ENCODE measurements at regions not wholly inside any gene's neighbourhood (a gene's known extent, or its start where the extent isn't known, plus 50 kb on each side); places are given as distances from the start of the nearest gene placed in this dataset.

DNA sequence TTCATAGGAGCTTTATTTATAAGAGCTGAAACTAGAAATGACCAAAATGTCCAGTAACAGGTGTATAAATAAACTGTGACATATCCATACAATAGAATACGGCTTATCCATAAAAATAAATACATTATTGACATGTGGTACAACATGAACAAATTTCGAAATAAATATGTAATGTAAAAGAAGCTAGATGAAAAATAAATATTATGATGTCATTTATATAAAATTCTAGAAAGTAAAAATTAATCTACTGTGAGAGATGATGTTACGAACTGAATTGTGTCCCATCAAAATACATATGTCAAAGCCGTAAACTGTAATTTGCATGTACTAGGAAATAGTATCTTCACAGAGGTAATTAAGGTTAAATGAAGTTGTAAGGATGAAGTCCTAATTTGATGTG, 1104.9 kb downstream of the NSUN3 start:
- peaks cover 9% of the 10 kb centered on the region for H3K9me3 ChIP-seq (replicated peaks)
- no peak overlapping the region for H3K4me3 ChIP-seq
- TF ChIP-seq, protein P1, sequence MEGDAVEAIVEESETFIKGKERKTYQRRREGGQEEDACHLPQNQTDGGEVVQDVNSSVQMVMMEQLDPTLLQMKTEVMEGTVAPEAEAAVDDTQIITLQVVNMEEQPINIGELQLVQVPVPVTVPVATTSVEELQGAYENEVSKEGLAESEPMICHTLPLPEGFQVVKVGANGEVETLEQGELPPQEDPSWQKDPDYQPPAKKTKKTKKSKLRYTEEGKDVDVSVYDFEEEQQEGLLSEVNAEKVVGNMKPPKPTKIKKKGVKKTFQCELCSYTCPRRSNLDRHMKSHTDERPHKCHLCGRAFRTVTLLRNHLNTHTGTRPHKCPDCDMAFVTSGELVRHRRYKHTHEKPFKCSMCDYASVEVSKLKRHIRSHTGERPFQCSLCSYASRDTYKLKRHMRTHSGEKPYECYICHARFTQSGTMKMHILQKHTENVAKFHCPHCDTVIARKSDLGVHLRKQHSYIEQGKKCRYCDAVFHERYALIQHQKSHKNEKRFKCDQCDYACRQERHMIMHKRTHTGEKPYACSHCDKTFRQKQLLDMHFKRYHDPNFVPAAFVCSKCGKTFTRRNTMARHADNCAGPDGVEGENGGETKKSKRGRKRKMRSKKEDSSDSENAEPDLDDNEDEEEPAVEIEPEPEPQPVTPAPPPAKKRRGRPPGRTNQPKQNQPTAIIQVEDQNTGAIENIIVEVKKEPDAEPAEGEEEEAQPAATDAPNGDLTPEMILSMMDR (IDR thresholded peaks at IDR 0.05; ENCODE audit: borderline replicate concordance), result no peak
- H3K27me3 ChIP-seq (ENCODE audit: low read depth), result no peaks in the 10 kb centered on the region
- no peaks in the 10 kb centered on the region for H3K36me3 ChIP-seq
- DNase-seq, result no peak
- intact Hi-C loops (cut with micrococcal nuclease), result no loop called here
- no peaks in the 10 kb centered on the region for H3K4me1 ChIP-seq
- H3K27ac ChIP-seq (replicated peaks), result no peak overlapping the region

DNA sequence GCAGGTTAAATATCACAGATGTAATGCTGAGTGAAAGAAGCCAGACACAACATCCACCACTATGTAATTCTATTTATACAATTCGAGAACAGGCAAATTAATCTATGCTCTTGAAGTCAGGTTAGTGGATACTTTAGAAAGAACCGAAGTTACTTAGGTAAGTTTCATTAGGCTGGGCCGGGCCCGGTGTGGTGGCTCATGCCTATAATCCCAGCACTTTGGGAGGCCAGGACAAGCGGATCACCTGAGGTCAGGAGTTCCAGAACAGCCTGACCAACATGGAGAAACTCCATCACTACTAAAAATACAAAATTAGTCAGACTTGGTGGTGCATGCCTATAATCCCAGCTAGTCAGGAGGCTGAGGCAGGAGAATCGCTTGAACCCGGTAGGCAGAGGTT, 1105.7 kb downstream of the NSUN3 start:
- TF ChIP-seq, protein P1 (IDR thresholded peaks at IDR 0.05; ENCODE audit: borderline replicate concordance), result no peak
- DNase-seq, result no peak
- Histone ChIP-seq H3K9me3 (replicated peaks) (peaks cover 9% of the 10 kb centered on the region), H3K27me3 (ENCODE audit: low read depth) (no peaks in the 10 kb centered on the region), H3K36me3 (no peaks in the 10 kb centered on the region), H3K4me1 (no peaks in the 10 kb centered on the region), H3K4me3 (no peak overlapping the region), H3K27ac (replicated peaks) (no peak overlapping the region)
- intact Hi-C loops (cut with micrococcal nuclease), result no loop called here

DNA sequence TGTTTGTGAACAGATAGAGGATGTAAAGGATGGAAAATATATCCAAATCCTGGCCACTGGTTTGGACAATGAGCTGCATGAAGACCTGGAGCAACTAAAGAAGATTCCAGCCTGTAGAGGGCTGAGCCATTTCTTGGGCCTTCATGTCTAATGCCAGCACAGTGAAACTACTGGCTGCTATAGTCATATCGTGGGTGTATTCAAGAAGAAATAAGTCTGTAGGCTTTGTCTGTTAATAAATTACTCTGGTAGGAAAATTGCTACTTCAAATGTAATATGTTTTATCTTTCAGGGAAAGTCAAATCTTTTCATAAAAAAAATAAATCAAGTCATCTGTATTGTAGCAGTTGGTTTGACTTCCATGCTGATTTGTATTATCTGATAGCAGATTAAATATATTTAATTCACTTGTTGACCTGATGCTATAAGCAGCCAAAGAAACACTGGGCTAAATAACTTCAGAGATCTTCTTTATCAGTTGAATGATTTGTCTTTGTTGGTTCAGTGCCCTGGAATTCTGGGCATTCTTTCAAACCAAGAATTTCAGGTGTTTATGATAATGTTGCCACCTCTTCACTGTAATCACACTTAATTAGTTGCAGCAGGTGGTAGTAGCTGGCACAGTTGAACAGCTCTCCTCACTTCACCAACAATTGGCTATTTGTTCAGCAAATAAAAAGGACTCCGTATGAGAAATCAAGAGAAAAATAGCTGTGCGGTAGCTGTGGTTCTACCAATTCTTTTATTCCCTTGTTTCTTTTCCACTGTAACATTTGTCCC, 1109.5 kb downstream of the NSUN3 start:
- H3K9me3 ChIP-seq (replicated peaks), result peaks cover 9% of the 10 kb centered on the region
- no peaks in the 10 kb centered on the region for H3K27me3 ChIP-seq (ENCODE audit: low read depth)
- intact Hi-C loops (cut with micrococcal nuclease), result no loop called here
- H3K4me1 ChIP-seq, result no peaks in the 10 kb centered on the region
- DNase-seq, result no peak
- H3K4me3 ChIP-seq, result no peak overlapping the region
- TF ChIP-seq, protein P1 (IDR thresholded peaks at IDR 0.05; ENCODE audit: borderline replicate concordance), result no peak
- no peak overlapping the region for H3K27ac ChIP-seq (replicated peaks)
- no peaks in the 10 kb centered on the region for H3K36me3 ChIP-seq

DNA sequence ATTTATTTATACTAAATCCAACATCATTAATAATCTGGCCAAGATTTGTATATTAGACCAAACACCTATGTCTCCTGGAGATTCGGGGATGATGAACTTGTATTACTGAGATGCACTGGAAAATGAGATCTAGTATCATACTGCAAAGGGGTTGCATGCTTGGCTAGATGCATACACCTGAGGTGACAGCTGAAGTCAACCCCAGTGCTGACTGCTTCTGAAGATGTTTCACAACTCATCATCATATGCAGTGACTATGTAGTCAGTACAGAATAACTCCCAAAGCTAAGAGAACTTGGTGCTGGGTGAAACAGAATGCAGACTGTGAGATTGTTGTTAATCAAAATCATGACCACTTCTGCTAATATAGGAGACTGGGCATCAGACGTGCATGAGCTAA, 1114.2 kb downstream of the NSUN3 start:
- no peak for DNase-seq
- H3K27ac ChIP-seq (replicated peaks), result no peak overlapping the region
- H3K36me3 ChIP-seq, result no peaks in the 10 kb centered on the region
- H3K4me3 ChIP-seq, result no peak overlapping the region
- H3K27me3 ChIP-seq (ENCODE audit: low read depth), result no peaks in the 10 kb centered on the region
- TF ChIP-seq, protein P1 (IDR thresholded peaks at IDR 0.05; ENCODE audit: borderline replicate concordance), result no peak
- no peaks in the 10 kb centered on the region for H3K4me1 ChIP-seq
- intact Hi-C loops (cut with micrococcal nuclease), result no loop called here
- H3K9me3 ChIP-seq (replicated peaks), result peaks cover 16% of the 10 kb centered on the region

DNA sequence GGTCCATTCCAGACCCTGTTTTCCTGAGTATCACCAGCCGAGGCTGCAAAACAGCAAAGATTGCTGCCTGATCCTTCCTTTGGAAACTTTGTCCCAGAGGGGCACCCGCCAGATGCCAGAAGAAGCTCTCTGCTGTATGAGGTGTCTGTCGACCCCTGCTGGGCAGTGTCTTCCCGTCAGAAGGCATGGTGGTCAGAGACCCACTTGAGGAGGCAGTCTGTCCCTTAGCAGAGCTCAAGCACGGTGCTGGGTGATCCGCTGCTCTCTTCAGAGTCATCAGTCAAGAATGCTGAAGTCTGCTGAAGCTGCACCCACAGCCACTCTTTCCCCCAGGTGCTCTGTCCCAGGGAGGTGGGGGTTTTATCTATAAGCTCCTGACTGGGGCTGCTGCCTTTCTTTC, 1121.2 kb downstream of the NSUN3 start:
- Histone ChIP-seq H3K27ac (replicated peaks) (no peak overlapping the region), H3K36me3 (no peaks in the 10 kb centered on the region), H3K9me3 (replicated peaks) (peaks cover 20% of the 10 kb centered on the region), H3K27me3 (ENCODE audit: low read depth) (no peaks in the 10 kb centered on the region), H3K4me3 (no peak overlapping the region), H3K4me1 (no peaks in the 10 kb centered on the region)
- DNase-seq, result no peak
- intact Hi-C loops (cut with micrococcal nuclease), result no loop called here
- TF ChIP-seq, protein P1 (IDR thresholded peaks at IDR 0.05; ENCODE audit: borderline replicate concordance), result no peak

All from left ventricle myocardium inferior (tissue), 1 donor.